Activated naive CD4-positive, alpha-beta T cell treated with Interleukin-2 at 50 U/mL for 16 hours (primary cell): ENCODE measurements at regions not wholly inside any gene's neighbourhood (a gene's known extent, or its start where the extent isn't known, plus 50 kb on each side); places are given as distances from the start of the nearest gene placed in this dataset.
A peak's percentile ranks its signal among the peaks of the same experiment; 100 is the strongest.
"Not testable (repeated sequence)": the region's sequence is repeated elsewhere in the genome, so short reads cannot be mapped to it uniquely, and the experiment has no call there.

Source experiments
- DNase-seq: peaks from one replicate; pipeline ENCODE4 v3.0.0-alpha.2; 2020

- no peak for DNase-seq
Observed at GRCh38 chr13:33676045-33676989, 141.6 kb upstream of the RFC3 start.

DNA sequence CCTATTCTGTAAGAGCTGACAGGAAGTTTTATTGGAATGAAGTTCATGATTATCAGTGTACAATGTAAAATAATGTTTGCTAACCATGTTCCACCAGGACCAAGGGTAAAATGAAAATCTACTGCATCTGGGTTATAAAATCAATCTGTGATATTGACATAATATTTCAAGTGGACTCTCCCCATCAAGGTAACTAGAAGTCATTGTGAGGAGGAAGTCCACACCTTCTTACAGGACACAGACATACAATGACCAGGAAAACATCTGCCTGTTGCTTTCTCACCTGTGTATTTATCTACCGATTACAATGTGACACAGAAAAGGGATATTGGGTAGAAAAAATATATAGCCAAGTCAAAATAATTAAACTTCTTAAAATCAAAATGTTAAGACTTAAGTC lies 140.7 kb upstream of the RFC3 start:
- no peak for DNase-seq

GRCh38 chr13:33678084-33678483 lies 139.9 kb upstream of the RFC3 start:
- no peak for DNase-seq

DNA sequence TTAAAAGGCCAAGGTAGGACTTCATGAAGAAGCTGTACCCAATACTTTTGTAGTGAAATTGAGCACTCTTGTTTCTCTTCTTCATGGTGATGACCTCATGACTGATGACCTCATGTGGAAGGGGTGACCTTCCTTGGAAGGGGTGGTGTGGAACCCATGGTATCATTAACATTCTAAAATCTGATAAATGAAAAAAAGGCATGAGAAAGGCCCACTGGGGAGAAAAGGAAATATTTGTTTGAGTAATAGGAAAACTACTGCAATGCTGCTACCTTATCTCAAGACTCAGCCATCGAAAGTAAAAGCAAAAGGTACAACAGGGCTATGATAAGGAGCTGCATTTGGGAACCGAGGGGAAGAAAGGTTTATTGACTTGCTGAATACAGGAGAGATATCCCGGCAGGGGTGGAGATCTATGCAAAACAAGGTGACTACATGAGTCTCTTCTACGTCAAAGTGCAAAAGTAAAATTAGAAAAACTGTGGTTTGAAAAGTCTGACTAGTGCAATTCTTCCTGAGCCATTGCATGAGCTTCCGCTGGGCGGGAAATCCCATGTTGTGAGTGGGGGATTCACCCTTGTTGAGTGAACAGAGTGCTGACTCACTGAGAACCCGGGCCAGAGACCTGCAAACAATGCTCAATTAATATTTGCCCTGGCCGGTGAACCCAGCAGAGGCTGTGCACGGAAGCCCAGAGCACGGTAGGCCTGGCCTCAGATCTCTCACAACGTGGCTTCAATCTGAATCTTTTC lies 138.9 kb upstream of the RFC3 start:
- peak; percentile 87 for DNase-seq

GRCh38 chr13:33679658-33680012 lies 138.3 kb upstream of the RFC3 start:
- no peak for DNase-seq

- no peak for DNase-seq
Observed at GRCh38 chr13:33682020-33682564, 135.9 kb upstream of the RFC3 start.

GRCh38 chr13:33682646-33683045 lies 135.3 kb upstream of the RFC3 start:
- not testable (repeated sequence) for DNase-seq

- DNase-seq, result no peak
Observed at GRCh38 chr13:33683376-33683775, 134.6 kb upstream of the RFC3 start.

GRCh38 chr13:33684874-33685273 lies 133.1 kb upstream of the RFC3 start:
- no peak for DNase-seq

DNA sequence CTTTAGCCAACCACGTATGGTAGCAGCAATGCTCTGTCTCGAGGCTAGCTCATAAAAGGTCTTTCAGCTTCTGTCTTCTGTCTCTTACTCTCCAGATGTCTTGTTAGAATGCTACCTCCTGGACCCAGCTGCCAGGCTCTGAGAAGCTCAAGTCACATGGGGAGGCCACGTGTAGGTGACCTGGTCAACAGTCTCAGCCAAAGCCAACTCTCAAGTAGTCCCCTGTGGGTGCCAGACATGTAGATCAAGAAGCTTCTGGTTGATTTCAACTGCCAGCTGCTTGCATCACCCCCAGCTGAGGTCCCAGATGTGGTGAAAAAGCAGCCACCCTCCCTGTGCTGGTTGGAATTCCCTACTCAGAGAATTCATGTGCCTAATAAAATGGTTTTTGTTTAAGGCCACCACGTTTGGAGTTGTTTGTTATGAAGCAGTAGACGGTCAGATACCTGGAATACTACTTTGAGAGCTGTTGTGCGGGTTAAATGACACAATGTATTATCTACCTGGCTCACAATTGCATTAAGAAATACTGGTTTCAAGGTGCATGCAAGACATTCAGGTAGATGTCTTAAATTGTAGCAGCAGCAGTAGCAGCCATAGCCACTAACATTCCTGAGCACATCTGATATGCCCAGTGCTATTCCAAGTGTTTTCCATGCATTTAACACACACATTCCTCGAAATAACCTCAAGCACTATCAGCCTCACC lies 131.0 kb upstream of the RFC3 start:
- DNase-seq, result no peak

- DNase-seq, result no peak
Observed at GRCh38 chr13:33690354-33690753, 127.6 kb upstream of the RFC3 start.

DNA sequence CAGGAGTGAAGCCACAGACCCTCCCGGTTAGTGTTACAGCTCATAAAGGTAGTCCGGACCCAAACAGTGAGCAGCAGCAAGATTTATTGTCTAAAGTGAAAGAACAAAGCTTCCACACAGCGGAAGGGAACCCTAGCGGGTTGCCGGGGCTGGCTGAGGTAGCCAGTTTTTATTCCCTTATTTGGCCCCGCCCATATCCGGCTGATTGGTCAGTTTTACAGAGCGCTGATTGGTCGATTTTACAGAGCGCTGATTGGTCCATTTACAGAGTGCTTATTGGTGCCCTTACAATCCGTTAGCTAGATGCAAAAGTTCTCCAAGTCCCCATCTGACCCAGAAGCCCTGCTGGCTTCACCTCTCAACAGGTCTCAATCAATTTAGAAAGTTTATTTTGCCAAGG lies 126.0 kb upstream of the RFC3 start:
- no peak for DNase-seq

GRCh38 chr13:33692531-33692930 lies 125.4 kb upstream of the RFC3 start:
- no peak for DNase-seq

DNA sequence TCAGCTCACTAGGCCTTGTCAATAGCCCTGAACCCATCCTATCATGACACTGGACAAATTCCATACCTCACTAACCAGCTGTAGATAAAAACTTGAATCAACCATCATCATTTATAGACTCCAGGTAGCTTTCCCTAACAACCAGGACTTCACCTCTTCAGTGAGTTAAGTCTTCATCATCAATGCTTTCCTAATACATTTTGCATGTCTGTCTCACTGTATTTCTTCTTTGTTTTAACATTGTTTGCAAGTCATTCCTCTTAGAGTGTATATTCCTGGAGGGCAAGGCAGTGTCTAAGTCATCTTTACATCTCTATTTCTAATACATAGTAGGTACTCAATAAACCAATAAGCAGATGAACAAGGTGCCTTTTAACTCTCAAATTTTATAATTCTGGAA lies 123.4 kb upstream of the RFC3 start:
- DNase-seq, result no peak

GRCh38 chr13:33696530-33696929 lies 121.4 kb upstream of the RFC3 start:
- no peak for DNase-seq

DNA sequence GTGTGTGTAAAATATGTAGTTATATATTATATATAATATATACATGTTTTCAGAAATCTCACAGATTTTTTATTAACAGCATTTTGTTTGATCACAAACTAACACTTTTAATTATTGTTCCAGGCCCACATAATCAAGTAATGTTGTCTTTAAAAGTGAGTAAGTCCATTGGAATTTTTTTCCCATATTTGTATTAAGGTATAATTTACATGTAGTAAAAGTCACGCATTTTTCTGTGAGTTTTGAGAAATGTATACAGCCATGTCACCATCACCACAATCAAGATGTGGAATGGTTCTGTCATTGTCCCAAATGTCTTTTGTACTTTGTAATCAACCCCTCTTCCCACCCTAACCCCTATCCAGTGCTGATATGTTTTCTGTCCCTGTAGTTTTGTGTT lies 120.0 kb upstream of the RFC3 start:
- no peak for DNase-seq

DNA sequence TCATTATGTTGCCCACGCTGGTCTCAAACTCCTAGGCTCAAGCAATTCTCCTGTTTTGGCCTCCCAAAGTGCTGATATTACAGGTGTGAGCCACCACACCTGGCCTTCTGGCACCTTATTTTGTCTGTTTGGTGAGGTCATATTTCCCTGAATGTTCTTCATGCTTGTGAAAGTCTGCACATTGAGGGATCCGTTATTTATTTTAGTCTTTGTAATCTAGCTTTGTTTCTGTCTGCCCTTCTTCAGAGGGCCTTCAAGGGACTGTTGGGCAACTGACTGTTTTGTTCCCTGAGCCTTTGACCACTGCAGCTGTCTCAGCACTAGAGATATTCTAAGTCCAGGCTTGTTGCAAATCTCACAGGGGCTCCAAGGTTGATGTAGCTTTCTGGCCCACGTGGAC lies 110.5 kb upstream of the RFC3 start:
- DNase-seq, result no peak

GRCh38 chr13:33710924-33711323 lies 107.0 kb upstream of the RFC3 start:
- no peak for DNase-seq

DNA sequence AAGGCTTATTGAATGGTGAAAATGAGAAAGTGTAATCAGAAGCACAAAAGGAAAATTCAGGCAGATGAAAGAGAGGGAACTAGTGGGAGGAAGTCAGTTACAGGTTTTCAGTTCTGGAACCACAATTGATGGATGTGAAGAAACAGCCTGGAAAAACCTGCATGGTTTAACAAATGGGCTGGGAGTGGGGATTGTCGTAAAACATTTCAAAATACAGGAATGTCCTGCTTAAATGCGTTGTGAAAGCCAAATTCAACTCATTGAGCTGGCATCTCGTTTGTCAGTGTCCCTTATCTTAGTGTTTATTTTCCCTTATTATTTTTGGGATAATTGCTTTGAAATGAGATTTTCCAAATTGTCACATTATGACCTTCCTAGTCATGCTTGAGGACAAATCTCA lies 106.5 kb upstream of the RFC3 start:
- DNase-seq, result no peak

- no peak for DNase-seq
Observed at GRCh38 chr13:33717775-33718174, 100.2 kb upstream of the RFC3 start.

DNA sequence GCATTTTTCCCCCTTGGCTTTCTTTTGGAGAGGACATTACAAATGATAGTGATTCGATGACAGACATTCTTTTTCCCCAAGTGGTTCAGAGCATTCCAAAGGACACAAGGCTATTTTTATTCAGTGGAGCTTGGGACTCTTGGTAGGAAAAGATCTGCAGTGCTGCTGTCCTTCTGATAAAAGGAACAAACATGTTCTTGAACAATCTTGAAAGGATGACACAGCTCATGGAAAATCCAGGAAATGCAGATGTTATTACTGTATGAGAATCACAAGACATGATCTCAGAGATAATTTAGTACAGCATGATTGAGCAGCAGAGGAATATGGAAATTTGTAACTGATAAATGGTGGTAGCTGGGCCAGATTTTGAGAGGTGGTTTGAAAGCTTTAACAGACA lies 96.2 kb upstream of the RFC3 start:
- DNase-seq, result no peak

GRCh38 chr13:33722216-33722915 lies 95.6 kb upstream of the RFC3 start:
- DNase-seq, result no peak

- DNase-seq, result no peak
Observed at GRCh38 chr13:33723365-33723764, 94.6 kb upstream of the RFC3 start.
